Right lobe of liver (tissue), 4 donors: ENCODE measurements at regions not wholly inside any gene's neighbourhood (a gene's known extent, or its start where the extent isn't known, plus 50 kb on each side); places are given as distances from the start of the nearest gene placed in this dataset.

Experiments used
- POLR2A ChIP-seq: fragments of 450-650 bp; IDR thresholded peaks from one replicate; pipeline ENCODE4 v1.6.1; 2017; ENCODE audit warnings: antibody characterized with exemption, mild to moderate bottlenecking
- TF ChIP-seq, protein P1 (sequence below), 4 donors: fragments of 200-600 bp in 3 of 4; fragments of 450-650 bp in 1 of 4; IDR thresholded peaks; one replicate each; pipeline versions ENCODE4 v1.5.1 to v1.8.0; 2016 to 2022; ENCODE audit warnings: antibody characterized with exemption in 4 of 4, mild to moderate bottlenecking in 2 of 4
- donor health status: DM: no; HTN: no; CAD: no.
- donor health status: DM: no; HTN: no; CAD: no.
- donor health status: DM: no; HTN: yes; CAD: no.

DNA sequence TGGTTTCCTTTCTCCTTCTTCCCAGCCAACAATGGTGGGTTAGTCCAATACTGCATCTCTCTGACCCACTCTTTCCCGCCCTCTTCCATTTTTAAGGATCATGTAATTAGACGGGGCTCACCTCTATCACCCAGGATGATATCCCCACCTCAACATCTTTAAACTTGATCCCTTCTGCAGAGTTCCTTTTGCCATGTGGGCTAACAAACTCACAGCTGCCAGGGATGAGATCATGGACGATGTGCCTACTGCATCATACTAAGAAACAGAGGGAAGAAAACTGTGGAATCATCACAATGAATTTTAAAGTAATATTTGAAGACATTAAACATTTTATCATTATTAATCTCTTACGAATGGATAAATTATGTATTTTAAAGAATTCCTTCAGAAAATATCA, 183.5 kb downstream of the RDH14 start:
- TF ChIP-seq, protein P1, sequence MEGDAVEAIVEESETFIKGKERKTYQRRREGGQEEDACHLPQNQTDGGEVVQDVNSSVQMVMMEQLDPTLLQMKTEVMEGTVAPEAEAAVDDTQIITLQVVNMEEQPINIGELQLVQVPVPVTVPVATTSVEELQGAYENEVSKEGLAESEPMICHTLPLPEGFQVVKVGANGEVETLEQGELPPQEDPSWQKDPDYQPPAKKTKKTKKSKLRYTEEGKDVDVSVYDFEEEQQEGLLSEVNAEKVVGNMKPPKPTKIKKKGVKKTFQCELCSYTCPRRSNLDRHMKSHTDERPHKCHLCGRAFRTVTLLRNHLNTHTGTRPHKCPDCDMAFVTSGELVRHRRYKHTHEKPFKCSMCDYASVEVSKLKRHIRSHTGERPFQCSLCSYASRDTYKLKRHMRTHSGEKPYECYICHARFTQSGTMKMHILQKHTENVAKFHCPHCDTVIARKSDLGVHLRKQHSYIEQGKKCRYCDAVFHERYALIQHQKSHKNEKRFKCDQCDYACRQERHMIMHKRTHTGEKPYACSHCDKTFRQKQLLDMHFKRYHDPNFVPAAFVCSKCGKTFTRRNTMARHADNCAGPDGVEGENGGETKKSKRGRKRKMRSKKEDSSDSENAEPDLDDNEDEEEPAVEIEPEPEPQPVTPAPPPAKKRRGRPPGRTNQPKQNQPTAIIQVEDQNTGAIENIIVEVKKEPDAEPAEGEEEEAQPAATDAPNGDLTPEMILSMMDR (IDR thresholded peaks at IDR 0.05), result no peak
- no peak for TF ChIP-seq POLR2A
